NB4 (cell line): ENCODE measurements at regions not wholly inside any gene's neighbourhood (a gene's known extent, or its start where the extent isn't known, plus 50 kb on each side); places are given as distances from the start of the nearest gene placed in this dataset.
A peak's percentile ranks its signal among the peaks of the same experiment; 100 is the strongest.

Source experiments
- DNase-seq: peaks from one replicate; pipeline ENCODE4 v3.0.0; 2010; ENCODE audit warnings: low read depth
- H3K4me3 ChIP-seq: one replicate; pipeline ENCODE4 v1.5.1; 2011; ENCODE audit warnings: mild to moderate bottlenecking, low read depth, low read length, moderate library complexity
- MYC ChIP-seq: IDR thresholded peaks from 2 replicates; pipeline ENCODE4 v1.6.1; 2011; ENCODE audit warnings: low read depth, low read length
- POLR2A ChIP-seq: IDR thresholded peaks from 2 replicates; pipeline ENCODE4 v1.6.1; 2011; ENCODE audit warnings: mild to moderate bottlenecking; ENCODE audit not compliant: insufficient read length; ENCODE audit errors: extremely low read depth
- TF ChIP-seq, protein P1 (sequence below): IDR thresholded peaks from one replicate; pipeline ENCODE4 v1.5.1; 2012; ENCODE audit warnings: low read depth, low read length
- TF ChIP-seq, protein P2 (sequence below): IDR thresholded peaks from 2 replicates; pipeline ENCODE4 v1.6.1; 2011; ENCODE audit warnings: low read depth, low read length

DNA sequence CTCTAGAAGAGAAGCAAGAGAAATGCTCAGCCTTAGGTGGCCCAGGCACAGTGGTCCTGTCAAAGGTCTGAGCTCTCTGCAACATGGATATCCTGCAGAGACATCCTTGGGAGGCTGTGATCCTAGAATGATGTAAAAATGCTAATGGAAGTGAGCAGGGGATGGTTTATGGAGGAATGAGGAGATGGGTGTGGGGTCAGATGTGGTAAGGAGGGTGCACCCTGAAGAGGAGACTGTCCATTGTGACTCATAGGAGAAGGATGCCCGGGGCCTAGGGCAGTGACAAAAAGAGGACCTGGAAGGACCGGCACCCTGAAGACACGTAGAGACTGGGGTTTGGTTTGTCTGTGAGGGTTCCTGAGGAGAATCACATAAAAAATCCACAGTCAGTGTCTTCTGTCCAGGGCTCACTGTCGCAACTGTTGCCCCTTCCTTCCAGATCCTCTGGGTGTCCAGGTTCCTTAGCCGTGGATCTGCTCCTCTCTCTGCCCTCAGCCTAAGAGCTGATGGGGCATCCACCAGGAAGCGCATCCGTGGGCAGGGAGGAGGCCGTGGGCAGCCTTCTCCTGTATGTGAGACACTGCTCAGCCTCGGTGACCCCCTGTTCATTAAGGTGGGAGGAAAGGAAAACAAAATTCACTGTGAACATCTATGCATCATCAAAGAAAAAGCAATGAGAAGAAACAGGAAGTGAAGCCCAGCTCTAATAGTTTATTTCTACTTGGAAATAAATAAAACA, 110.7 kb downstream of the VPREB1 start:
- TF ChIP-seq MYC (no peak), POLR2A (no peak)
- TF ChIP-seq, protein P1, sequence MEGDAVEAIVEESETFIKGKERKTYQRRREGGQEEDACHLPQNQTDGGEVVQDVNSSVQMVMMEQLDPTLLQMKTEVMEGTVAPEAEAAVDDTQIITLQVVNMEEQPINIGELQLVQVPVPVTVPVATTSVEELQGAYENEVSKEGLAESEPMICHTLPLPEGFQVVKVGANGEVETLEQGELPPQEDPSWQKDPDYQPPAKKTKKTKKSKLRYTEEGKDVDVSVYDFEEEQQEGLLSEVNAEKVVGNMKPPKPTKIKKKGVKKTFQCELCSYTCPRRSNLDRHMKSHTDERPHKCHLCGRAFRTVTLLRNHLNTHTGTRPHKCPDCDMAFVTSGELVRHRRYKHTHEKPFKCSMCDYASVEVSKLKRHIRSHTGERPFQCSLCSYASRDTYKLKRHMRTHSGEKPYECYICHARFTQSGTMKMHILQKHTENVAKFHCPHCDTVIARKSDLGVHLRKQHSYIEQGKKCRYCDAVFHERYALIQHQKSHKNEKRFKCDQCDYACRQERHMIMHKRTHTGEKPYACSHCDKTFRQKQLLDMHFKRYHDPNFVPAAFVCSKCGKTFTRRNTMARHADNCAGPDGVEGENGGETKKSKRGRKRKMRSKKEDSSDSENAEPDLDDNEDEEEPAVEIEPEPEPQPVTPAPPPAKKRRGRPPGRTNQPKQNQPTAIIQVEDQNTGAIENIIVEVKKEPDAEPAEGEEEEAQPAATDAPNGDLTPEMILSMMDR, result no peak
- TF ChIP-seq, protein P2, sequence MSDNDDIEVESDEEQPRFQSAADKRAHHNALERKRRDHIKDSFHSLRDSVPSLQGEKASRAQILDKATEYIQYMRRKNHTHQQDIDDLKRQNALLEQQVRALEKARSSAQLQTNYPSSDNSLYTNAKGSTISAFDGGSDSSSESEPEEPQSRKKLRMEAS, result no peak
- DNase-seq, result no peak
- H3K4me3 ChIP-seq, result no peak overlapping the region

DNA sequence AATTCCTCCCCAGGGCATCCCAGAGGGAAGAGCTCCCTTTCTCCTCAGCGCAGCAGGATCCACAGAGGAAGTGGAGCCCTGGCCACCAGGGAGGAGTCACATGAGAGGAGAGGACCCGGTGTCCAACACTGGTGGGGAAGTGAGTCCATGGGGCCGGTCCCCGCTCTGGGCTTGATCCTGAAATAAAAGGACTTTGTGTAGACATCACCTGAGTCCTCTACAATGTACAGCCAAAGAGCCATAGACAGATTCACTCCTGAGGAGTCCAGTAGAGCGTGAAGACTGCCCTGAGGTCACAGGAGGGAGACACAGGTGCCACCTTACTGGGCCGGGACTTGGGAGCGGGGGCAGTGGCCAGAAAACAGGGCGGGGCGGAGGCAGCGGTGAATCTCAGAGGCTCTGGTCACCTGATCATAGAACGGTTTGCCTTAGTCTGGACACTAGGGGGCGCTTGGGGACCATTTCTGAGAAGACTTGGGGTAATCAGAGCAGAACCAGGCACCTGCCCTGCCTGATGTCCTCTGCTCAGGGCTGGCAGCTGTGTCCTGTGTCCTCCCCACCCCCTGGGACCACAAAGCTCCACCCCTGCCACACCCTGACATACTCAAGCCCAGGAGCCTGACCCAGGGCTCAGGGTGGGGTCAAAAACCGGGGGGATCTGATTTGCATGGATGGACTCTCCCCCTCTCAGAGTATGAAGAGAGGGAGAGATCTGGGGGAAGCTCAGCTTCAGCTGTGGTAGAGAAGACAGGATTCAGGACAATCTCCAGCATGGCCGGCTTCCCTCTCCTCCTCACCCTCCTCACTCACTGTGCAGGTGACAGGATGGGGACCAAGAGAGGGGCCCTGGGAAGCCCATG, 112.7 kb downstream of the VPREB1 start:
- no peak overlapping the region for H3K4me3 ChIP-seq
- DNase-seq, result peak; percentile 73
- TF ChIP-seq, protein P2, result no peak
- TF ChIP-seq, protein P1, result peak; percentile 79
- no peak for TF ChIP-seq POLR2A
- TF ChIP-seq MYC, result no peak

DNA sequence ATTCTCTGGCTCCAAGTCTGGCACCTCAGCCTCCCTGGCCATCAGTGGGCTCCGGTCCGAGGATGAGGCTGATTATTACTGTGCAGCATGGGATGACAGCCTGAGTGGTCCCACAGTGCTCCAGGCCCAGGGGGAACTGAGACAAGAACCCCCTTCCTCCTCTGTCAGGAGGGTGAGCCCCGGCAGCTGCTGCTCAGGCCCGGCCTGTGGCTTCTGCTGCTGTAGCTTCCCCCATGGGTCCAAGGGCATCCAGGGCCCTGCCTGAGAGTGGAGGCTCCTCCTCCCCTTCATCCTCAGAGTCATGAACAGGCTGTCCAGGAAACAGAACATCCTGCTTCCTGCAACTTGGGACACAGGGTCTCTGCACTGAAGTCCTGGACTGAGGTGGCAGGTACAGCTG, 113.6 kb downstream of the VPREB1 start:
- no peak for DNase-seq
- H3K4me3 ChIP-seq, result no peak overlapping the region
- TF ChIP-seq, protein P2, result no peak
- TF ChIP-seq, protein P1, result no peak
- TF ChIP-seq MYC, result no peak
- no peak for TF ChIP-seq POLR2A

DNA sequence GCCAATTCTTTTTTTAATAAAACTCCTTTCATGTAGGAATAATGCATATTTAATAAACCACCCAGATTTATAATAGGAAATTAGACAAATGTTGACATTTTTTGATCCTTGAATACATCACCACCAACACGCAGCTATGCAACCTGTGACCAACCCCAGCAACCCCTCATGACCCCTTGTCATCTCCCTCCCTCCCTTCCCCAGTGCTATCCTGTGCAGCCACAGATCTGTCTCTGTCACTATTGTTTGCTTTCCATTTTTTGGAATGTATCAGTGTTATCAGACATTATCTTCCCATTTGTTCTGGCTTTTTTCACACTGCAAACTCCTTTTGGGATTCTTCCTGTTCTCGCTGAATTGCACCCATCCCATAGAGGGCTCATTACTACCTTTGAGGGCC, 114.1 kb downstream of the VPREB1 start:
- no peak overlapping the region for H3K4me3 ChIP-seq
- TF ChIP-seq MYC (no peak), POLR2A (no peak)
- TF ChIP-seq, protein P1, result no peak
- TF ChIP-seq, protein P2, result no peak
- no peak for DNase-seq

DNA sequence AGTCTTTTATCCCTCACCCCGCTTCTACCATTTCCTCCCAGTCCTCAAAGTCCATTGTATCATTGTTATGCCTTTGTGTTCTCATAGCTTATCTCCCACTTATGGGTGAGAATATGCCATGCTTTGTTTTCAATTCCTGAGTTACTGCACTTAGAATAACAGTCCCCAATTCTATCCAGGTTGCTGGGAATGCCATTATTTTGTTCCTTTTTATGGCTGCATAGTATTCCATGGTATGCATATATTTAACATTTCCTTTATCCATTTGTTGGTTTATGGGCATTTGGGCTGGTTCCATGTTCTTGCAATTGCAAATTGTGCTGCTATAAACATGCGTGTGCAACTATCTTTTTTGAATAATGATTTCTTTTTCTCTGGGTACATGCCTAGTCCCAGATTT, 114.9 kb downstream of the VPREB1 start:
- DNase-seq, result no peak
- TF ChIP-seq MYC (no peak), POLR2A (no peak)
- TF ChIP-seq, protein P2, result no peak
- TF ChIP-seq, protein P1, result no peak

More for the DNA sequence above, 114.9 kb downstream of the VPREB1 start:
- no peak overlapping the region for H3K4me3 ChIP-seq
